ENCODE measurements at regions not wholly inside any gene's neighbourhood (a gene's known extent, or its start where the extent isn't known, plus 50 kb on each side); places are given as distances from the start of the nearest gene placed in this dataset.

DNA sequence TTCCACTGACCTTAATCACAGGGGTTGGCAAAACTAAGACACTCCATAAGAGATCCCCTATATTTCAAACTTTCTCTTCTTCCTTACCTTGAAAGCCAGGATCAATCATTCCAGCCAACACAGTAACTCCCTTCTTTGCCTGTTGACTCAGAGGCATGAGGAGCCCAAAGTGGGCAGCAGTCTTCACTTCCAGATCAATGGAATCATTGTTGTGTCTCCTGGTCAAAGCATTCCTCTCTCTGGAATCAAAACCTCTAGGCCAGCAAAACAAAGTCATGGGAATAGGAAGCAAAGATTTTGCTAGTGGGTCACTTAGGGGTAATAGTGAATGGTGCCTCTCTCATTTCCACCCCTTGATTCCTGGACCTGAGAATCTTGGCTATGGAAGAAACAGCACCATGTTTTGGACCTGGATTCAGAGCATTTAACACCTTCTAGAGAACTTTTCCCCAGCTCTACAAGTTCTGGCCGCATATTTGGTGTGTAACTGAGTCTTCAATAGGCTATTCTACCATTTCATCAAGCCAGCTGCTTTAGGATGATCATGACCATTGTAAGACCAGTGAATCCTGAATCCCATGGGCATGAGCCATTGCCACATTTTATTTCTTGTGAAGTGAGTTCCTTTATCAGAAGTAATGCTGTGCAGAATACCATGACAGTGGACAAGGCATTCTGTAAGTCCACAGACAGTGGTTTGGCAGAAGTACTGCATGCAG, 65.7 kb upstream of the SERPINE2 start:
- Histone ChIP-seq H3K36me3 (ENCODE audit: control insufficient read depth, insufficient read depth, low read length) (no peaks in the 10 kb centered on the region), H3K4me3 (ENCODE audit: low read depth, low read length) (no peak overlapping the region), H3K27me3 (ENCODE audit: control insufficient read depth, insufficient read depth, low read length) (no peaks in the 10 kb centered on the region)
- TF ChIP-seq, protein P1, sequence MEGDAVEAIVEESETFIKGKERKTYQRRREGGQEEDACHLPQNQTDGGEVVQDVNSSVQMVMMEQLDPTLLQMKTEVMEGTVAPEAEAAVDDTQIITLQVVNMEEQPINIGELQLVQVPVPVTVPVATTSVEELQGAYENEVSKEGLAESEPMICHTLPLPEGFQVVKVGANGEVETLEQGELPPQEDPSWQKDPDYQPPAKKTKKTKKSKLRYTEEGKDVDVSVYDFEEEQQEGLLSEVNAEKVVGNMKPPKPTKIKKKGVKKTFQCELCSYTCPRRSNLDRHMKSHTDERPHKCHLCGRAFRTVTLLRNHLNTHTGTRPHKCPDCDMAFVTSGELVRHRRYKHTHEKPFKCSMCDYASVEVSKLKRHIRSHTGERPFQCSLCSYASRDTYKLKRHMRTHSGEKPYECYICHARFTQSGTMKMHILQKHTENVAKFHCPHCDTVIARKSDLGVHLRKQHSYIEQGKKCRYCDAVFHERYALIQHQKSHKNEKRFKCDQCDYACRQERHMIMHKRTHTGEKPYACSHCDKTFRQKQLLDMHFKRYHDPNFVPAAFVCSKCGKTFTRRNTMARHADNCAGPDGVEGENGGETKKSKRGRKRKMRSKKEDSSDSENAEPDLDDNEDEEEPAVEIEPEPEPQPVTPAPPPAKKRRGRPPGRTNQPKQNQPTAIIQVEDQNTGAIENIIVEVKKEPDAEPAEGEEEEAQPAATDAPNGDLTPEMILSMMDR (IDR thresholded peaks at IDR 0.05; ENCODE audit: insufficient read depth, low read length, poor library complexity, severe bottlenecking): no peak
- DNase-seq (ENCODE audit: low read depth): no peak

DNA sequence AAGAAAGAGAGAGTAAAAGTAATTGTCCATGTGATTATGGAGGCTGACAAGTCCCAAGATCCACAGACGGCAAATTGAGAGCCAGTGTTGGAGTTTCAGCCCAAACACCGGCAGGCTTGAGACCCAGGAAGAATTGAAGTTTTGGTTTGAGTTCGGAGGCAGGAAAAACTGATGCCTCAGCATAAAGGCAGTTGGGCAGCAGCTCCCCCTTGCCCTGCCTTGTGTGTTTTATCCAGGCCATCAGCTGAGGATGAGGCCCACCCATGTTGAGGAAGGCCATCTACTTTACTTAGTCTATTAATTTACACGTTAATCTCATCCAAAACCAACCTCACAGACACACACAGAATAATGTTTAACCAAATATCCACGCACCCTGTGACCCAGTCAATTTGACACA, 64.6 kb upstream of the SERPINE2 start:
- H3K36me3 ChIP-seq (ENCODE audit: control insufficient read depth, insufficient read depth, low read length): no peaks in the 10 kb centered on the region
- DNase-seq (ENCODE audit: low read depth): no peak
- TF ChIP-seq, protein P1 (IDR thresholded peaks at IDR 0.05; ENCODE audit: insufficient read depth, low read length, poor library complexity, severe bottlenecking): no peak
- no peak overlapping the region for H3K4me3 ChIP-seq (ENCODE audit: low read depth, low read length)
- no peaks in the 10 kb centered on the region for H3K27me3 ChIP-seq (ENCODE audit: control insufficient read depth, insufficient read depth, low read length)

DNA sequence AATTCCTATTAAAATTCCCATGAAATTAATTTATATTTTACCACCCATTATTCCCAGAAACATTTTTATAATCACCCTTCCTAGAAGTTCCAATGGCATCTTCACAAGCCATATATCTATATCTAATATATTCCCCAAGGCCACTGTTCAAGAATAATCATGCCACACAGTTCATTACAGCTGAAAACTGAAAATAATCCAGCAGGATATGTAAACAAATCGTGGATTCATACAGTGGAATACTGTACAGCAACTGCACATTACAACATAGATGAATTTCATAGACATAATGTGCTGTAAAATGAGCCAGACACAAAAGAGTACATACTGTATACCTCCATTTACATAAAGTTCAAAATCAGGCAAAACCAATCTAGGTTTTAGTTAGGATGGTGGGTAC, 63.9 kb upstream of the SERPINE2 start:
- TF ChIP-seq, protein P1 (IDR thresholded peaks at IDR 0.05; ENCODE audit: insufficient read depth, low read length, poor library complexity, severe bottlenecking): no peak
- no peak for DNase-seq (ENCODE audit: low read depth)
- Histone ChIP-seq H3K27me3 (ENCODE audit: control insufficient read depth, insufficient read depth, low read length) (no peaks in the 10 kb centered on the region), H3K4me3 (ENCODE audit: low read depth, low read length) (no peak overlapping the region), H3K36me3 (ENCODE audit: control insufficient read depth, insufficient read depth, low read length) (no peaks in the 10 kb centered on the region)

DNA sequence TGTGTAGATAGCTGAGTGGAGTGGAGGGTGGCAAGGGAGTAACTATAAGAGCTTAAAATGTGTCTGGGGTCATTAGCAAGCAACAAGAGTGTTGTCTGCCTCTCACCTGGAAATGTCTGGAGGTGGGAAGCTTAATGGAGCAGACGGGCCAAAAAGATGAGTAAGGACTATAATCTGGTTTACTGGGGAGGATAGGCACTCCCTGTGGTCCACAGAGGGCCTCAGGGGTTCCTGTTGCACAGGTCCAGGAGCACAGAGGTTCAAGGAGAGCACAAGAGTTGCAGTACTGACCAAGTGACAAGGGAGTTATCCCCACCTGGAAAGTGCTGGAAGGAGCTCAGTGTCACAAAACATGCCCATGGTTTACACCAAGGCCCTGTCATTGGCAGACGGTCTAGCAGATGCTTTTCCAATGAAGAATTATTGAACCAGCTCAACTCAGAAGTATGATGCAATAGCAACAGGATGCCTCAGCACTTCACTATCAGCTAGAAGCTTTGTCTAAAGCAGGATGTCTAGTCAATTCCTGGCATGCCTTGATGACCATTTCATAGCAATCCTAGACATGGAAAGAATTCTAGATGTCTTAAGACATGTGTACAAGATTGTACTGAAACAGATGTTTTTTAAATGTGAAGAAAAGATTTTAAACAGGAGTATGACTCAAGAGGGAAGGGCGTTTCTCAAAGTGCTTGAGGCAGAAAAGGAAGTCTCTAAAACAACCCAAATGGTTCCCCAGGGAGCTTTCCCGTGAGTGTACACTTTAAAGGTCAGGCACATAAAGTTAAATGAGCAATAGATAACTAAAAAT, 62.9 kb upstream of the SERPINE2 start:
- H3K27me3 ChIP-seq (ENCODE audit: control insufficient read depth, insufficient read depth, low read length): no peaks in the 10 kb centered on the region
- no peak overlapping the region for H3K4me3 ChIP-seq (ENCODE audit: low read depth, low read length)
- peak; percentile 60 for DNase-seq (ENCODE audit: low read depth)
- TF ChIP-seq, protein P1 (IDR thresholded peaks at IDR 0.05; ENCODE audit: insufficient read depth, low read length, poor library complexity, severe bottlenecking): no peak
- no peaks in the 10 kb centered on the region for H3K36me3 ChIP-seq (ENCODE audit: control insufficient read depth, insufficient read depth, low read length)

DNA sequence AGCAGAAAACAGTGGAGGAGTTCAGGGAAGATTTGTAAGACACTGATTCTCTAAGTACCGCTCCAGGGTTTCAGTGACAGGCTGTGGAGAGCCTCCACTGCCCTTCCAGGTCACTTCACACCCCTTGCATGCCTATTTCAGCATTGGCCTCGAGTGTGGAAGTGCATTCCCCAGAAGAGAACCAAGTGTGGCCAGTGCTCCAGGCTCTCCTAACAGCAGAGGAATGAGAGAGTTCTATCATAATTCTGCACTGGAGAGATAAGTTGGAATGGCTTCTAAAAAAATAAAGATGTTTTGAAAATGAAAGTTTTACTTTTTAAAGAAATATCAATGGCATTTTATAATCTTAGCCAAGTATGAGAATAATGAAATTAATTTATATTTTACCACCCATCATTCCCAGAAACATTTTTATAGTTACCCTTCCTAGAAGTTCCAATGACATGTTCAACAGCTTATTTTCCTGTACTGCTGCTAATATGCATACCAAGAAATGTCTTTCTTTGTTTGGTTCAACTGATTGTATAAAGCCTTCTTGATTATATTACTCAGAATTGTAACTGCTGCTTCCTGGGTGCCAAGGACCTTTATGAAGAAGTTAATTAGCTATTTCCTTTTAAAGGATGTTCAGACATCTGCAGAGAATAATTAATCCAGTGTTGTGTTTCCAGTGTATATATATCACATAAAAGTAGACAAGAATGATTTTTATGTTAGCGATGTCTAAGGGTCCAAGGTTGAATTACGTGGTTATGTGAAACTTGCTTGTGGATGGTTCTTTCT, 61.0 kb upstream of the SERPINE2 start:
- no peak overlapping the region for H3K4me3 ChIP-seq (ENCODE audit: low read depth, low read length)
- no peaks in the 10 kb centered on the region for H3K36me3 ChIP-seq (ENCODE audit: control insufficient read depth, insufficient read depth, low read length)
- no peak for DNase-seq (ENCODE audit: low read depth)
- H3K27me3 ChIP-seq (ENCODE audit: control insufficient read depth, insufficient read depth, low read length): no peaks in the 10 kb centered on the region
- TF ChIP-seq, protein P1 (IDR thresholded peaks at IDR 0.05; ENCODE audit: insufficient read depth, low read length, poor library complexity, severe bottlenecking): no peak

Measured in kidney epithelial cell (primary cell).